HG02763 (cell line): ENCODE measurements at regions not wholly inside any gene's neighbourhood (a gene's known extent, or its start where the extent isn't known, plus 50 kb on each side); places are given as distances from the start of the nearest gene placed in this dataset.
"Not testable (repeated sequence)": the region's sequence is repeated elsewhere in the genome, so short reads cannot be mapped to it uniquely, and the experiment has no call there.

ENCODE experiments used
- ATAC-seq: cut with Tn5 transposase; IDR thresholded peaks from one replicate; pipeline ENCODE4 v1.9.1; 2021; ENCODE audit warnings: mild to moderate bottlenecking, moderate library complexity; ENCODE audit not compliant: unreplicated experiment

DNA sequence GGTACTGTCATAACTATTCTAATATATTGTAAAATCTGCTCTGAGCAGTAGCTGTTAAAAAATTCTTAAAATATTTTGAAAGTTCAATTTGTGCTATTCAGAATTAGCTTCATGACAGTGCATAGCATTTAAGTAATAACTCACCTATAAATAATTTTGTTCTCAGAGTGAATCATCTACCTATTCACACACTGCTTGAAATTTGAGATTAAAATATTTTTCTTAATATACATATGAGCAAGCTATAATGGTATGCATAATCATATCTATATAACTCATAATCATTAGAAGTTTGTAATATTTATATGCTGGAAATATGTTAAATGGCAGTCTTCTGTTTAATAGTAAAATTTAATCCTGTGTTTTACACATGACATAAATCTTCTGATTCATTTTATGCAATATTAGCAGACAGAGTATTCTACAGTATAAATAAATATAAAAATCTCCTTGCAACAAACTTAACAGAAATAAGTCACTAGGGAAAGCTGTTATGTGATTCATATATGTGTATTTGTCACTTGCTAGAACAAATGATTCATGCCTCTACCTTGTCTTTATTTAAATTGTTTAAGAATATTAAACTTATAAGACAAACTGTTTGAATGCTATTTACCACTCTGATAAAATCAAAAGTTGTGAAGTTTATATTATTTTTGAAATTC, 710.8 kb downstream of the PLOD2 start:
- ATAC-seq = no peak

DNA sequence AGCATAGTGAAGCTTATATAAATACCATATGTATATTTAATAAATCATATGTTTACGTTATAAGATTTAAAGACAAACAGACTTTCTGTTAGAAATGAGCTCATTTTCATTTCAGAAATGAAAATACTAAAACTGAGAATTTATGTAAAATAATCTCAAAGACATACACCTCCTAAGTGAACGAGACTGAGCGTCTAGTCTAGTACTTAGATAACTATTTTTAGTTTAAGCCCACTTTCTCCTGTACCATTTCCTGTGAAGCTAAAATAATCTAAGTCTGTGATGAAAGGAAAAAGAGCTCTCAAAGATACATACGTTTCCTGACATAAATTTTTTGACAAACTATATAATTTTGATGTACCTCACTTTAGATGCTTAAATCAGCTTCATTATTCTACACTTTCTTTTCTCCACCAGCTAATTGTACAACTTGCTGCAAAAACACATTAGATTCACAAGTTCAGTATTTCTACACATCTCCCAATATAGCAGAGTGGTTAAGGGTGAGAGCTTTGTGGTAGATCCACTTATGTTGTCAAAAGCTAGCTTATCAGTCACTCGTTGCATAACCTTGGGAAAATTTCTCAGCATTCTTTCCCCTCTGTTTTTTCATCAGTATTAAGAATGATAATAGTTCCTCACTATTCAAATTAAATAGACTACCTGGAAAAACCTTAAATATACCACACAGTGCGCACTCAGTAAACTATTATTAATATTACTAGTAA, 703.0 kb downstream of the PLOD2 start:
- ATAC-seq = no peak

DNA sequence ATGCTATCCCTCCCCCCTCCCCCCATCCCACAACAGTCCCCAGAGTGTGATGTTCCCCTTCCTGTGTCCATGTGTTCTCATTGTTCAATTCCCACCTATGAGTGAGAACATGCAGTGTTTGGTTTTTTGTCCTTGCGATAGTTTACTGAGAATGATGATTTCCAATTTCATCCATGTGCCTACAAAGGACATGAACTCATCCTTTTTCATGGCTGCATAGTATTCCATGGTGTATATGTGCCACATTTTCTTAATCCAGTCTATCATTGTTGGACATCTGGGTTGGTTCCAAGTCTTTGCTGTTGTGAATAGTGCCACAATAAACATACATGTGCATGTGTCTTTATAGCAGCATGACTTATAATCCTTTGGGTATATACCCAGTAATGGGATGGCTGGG, 701.3 kb downstream of the PLOD2 start:
- not testable (repeated sequence) for ATAC-seq

DNA sequence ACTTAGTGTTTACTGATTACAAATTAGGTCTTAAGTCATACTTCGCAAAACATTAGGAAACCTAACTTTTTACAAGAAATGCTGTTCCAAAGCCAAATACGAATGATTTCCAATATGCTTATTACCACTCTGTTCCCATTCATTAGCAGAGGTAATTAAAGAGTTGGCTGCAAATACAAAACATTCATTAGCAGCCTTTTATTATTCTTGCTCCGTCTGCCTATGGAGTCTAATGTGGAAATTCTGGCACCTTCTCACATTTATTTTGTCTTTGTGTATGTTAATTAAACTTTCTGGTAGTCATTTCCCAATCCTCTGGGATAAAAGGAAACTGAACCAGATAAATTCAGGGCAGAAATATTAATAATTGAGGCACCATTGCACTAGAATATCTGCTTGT, 689.0 kb downstream of the PLOD2 start:
- no peak for ATAC-seq

DNA sequence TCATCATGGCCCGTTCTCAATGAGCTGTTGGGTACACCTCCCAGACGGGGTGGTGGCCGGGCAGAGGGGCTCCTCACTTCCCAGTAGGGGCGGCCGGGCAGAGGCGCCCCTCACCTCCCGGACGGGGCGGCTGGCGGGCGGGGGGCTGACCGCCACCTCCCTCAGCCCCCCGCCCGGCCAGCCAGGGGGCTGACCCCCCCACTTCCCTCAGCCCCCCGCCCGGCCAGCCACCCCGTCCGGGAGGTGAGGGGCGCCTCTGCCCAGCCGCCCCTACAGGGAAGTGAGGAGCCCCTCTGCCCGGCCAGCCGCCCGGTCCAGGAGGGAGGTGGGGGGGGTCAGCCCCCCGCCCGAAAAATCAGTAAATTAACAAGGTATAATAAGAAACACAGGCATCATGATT, 678.2 kb downstream of the PLOD2 start:
- ATAC-seq = not testable (repeated sequence)

DNA sequence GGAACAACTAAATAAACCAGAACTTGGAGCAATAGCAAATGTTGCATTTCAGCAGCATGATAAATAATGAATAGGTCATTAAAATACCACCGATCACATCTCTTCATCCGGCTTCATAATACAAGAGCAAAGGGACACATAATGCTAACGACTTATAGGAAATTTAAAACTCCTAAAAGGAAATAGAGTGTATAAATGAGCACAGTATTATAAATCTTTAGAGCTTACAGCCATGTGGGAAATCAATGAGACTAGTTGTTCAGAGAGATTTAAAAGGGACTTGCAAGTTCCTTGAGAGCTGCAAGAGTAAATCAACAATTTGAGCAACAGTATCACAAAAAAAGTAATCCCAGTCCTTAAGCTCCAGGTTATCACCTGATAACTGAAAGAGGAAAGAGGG, 677.0 kb downstream of the PLOD2 start:
- no peak for ATAC-seq

DNA sequence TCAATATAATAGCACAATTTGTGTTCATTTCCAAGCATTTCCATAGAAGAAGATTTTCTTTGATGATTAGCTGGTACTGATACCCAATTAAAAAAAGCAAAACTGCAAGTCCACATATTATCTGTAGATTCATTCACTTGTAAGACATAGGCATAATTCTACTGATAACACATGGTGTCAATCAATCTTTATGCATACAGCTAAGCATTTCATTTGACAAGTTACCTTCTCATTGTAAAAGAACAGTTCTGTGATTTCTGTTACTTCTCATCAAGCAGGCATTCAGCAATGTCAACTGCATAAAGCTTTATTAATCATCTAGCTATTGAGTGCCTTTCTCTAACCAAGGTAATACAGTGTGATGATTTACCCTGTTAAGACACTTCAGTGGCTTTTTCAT, 672.0 kb downstream of the PLOD2 start:
- ATAC-seq = no peak

DNA sequence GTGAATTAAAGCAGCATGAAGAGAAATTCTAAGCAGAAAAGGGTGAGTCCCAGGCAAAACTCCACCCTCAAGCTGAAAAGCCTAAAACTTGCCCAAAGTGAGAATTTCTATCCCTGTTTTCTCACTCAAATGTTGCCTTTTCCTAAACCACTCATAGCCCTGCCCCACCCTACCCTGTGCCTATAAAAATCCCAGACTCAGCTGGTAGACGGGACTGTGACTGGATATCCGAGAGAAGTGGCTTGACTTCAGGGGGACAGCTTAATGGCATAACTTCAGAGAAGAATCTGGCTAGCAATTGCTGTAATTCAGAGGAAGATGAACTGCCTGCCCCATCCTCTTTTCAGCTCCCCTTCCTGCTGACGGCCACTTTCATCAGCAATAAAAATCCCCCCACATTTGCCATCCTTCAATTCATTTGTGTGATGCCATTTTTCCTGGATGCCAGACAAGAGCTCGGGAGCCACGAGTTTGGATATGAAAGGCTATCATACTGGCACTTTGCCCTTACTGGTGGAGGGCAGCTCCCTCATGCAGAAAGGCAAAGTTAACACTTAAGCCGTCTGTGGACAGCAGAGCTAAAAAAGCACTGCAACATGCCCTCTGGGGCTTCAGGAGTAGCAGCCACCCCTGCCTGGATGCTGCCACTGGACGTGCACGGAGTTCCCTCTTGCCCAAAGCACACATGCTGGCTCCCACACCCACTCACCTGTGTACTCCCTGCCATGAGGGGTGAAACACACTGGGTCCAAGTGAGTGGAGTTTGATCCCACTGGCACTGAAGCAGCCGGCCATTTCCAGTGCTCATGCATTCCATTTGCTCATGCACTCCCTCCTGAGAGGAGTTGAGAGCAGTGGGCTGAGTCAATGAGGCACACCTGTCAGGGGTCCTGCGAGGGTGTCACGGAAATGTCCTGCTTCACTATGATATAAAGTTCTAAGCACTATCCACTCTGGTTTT, 670.6 kb downstream of the PLOD2 start:
- ATAC-seq = no peak

DNA sequence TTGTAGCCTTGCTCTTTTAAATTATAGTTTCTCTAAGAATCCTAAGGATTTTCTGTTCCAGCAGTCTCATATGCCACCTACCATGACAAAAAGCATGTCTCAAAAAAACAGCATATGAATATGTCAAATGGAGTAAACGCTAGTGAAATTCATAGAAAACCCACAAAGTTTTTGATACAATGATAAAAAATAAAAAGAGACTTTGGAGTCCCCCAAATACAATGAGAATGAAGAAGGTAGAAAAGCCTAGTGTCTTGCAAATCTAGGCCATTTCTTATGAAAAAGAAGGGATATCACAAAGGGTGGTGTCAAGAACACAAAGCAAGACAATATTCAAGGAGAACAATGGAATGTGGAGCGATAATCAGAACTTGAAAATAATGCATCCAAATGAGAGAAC, 668.5 kb downstream of the PLOD2 start:
- ATAC-seq = no peak

DNA sequence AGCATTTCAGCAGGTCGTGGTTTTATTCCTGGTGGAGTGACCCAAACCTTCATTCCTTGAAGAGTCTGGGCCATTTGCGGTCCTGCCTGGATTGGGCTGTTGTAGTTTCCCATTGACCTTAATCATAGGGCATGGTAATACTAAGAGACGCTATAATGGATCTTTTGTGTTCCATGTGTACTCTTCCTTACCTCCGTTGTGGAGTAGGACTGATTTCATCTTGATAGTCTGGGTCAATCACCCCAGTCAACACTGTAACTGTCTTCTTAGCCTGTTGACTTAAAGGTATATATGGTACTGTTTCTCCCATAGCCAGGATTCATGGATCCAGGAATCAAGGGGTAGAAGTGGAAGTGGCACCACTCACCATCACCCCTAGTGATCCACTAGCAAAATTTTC, 643.6 kb downstream of the PLOD2 start:
- not testable (repeated sequence) for ATAC-seq

DNA sequence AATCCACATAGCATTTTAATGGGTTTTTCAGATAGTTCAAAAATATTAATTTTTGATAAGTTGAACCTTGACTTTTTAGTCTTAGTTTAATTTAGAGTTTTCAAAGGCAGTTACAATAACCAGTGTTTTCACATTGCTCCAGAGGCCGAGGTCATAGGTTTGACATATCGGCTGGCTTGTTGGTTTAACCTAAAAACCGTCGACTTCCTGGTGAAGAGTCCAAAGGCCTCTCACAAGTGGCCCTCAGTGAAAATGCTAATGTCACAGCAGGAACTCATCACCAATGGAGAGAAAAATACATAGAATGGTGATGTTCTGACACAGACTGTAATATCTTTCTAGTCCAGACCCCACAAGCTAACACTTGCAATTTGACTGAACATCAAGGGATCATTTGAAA, 642.3 kb downstream of the PLOD2 start:
- ATAC-seq = no peak

DNA sequence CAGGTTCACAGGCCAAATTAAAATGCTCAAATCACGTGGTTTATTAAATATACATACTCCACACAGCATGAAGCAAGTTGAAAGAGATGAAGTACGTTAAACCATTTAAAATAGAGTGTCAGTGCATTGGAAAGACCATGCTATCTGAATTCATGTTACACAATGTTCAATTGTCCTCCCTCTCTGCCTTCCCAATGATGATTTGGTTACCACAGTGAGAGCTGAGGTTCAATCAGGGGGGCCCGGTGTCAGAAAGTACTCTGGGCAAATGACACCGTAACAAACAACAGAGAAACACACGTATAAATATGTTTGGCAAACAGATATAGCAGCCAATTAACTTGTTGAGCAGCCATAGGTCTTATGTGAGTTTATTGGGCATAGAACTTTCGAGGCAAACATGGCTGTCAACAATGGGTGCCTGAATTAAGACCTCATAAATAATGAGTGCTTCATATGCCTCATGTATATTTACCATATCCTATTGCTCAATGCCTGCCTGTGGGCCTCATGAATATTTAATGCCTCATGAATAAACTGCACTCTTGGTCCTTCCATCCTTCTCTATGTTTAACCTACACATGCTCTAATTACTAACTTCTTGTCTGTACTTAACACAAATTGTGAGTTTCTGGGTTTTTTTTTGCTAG, 641.5 kb downstream of the PLOD2 start:
- no peak for ATAC-seq

DNA sequence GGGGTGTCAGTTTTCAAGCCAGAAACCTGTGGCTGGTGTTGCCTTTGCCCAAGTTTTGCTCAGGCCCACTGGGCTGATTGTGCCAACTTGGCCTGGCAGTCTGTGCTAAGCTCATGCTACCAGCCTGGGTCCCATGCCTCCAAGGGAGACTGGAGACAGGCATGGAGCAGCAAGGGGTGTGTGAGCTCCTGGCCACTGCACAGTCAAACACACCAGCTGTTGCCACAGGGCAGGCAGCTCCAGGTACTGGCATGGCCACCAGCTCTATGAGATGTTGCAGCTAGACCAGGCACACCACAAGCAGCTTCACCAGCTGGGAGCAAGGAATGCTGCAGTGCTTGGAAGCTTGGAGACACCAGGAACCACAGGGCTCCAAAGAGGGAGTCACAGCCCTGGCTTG, 638.8 kb downstream of the PLOD2 start:
- ATAC-seq = no peak

DNA sequence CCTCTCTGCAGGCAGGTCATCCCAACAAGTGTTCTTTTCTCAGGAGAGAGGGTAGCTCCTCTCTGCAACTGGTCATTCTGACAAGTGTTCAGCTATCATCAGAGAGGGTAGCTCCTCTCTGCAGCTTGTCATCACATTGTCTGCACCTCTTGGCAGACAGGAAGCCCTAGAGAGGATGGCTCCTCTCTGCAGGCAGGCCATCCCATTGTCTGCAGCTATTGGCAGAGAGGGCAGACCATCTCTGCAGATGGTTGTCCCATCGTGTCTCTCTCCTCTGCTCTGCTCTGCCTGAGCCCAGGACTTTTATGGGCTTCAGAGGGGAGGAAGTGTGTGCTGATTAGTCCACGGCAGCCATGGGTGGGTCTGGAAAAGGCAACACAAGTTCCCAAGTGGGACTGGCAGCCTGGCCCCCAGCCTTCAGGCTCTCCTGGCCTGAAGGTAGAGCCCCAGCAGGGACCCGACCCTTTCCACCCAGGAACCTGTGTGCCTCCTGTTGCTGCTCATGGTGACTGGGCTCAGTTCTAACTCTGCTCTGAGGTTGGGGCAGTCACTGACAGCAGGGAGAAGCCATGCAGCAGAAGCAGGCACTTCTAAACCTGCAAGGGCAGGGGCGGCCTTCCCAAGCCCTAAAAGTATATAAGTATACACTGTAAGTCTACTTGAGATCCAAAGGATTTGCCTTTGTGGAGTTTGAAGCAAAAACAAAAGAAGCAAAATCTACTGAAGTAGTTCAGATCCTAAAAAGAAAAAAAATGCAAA, 637.9 kb downstream of the PLOD2 start:
- ATAC-seq = no peak

DNA sequence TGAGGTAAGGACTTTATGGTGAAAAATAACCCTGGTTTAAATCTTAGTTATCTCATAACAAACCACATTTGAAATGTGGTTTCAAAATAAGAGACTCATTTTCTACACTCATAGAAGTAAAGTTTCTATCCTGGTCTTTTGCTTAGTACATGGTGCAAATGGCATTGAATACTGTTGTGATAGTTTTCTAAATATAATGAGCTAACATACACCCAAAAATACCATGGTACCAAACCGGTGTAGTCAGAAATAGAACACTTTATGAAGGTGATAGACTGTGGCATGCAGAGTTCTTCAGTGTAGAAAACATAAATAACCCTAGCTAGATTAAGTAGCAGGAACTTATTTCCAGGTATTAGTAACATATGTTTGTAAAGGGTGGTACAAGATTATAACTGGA, 629.4 kb downstream of the PLOD2 start:
- ATAC-seq = no peak

DNA sequence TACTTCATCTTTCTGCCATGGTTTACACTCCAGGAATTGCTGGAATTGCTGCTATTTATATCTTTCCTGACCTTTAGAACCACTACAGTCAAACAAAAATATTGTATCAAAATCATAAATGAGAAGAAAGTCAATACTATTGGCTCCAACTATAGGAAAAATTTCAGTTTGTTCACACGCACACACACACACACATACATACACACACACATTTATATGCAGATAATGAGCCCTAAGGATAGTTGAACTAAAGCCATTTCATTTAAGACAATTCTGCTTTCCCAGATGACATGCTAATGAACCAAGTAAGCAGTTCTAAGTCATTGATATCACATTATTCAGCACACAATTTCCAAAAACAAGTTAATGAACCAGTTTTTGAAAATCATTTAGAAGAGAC, 627.3 kb downstream of the PLOD2 start:
- ATAC-seq = no peak

DNA sequence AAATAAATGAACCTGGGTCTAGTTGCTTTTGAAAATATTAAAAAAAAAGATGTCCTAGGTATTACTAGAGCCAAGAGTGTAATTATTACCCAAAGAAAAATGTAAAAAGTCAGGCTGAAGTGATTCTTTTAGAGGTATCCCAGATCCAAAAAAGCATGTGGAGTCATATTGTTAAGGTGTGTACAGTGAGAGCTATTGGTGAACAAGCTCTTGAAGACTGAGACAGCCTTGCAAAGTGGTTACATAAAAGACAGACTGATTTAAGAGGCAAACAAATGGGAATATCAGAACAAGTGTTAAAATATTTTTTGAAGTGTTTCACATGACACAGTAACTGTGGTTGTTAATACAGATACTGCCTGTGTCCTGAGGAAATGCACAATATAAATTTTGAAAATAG, 624.5 kb downstream of the PLOD2 start:
- no peak for ATAC-seq

DNA sequence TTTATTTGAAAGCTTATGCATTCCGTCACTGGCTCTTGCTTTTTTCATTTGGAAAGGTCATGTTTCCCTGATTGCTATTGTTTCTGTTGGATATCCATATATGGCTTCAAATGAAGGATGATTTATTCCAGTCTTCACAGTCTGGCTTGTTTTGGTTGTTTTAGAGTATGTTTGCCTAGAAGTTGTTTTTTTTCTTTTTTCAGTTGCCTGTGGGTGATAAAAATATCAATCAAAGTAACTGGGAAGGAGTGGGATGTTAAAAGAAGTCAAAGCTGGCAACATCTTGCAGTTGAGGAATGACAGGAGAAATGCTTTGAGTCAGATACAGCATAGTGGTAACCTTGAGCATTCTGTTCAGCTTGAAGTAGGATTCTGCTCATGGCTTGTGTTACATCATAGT, 610.5 kb downstream of the PLOD2 start:
- no peak for ATAC-seq

DNA sequence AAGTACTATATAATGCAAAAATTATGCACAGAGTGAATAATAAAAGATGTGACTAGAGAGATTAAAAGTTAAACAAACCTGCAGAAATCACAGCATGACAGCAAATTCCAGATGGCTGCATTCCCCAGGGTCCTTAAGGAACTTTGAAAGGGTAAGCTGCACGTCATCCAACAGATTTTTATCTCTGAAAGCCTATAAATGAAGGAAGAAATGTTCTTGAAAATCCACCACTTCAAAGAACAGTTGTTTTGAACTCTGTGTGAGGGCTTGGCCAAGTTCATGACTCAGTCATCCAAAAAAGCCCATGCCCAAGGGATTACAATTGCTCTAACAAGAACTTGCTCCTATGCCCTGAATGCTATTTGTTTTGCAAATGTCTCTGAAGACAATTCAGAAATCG, 603.6 kb downstream of the PLOD2 start:
- no peak for ATAC-seq

DNA sequence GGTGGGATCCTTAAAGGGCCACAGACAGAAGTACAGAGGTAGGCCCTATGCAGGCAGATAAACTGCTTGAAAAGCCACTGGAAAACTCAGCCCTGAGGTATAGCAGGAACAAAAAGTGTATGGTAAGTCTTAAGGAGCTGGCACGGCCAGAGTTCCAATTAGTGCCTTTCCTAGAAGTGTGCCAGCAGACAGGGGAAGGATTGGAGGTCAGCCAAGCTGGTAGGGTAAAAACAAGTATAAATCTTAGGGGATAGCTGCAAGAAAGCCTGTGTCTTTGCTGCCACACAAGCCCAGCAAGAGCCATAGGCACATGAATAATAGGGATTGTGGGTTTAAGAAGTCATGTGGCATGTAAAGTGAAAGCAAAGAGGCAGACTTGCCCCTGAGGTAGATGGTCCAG, 582.5 kb downstream of the PLOD2 start:
- no peak for ATAC-seq
